Spleen (tissue), 11 donors: ENCODE measurements at regions not wholly inside any gene's neighbourhood (a gene's known extent, or its start where the extent isn't known, plus 50 kb on each side); places are given as distances from the start of the nearest gene placed in this dataset.

Experiments
- DNase-seq: peaks from one replicate; pipeline ENCODE4 v3.0.0-alpha.2; 2020
- H3K27ac ChIP-seq, 8 donors: fragments of 200-600 bp; sonication (generic) in 7 of 8; 1 replicate in 4 of 8; 2 replicates in 4 of 8; pipeline versions ENCODE4 v1.5.0 to v1.8.0; 2016 to 2021; ENCODE audit warnings: inconsistent platforms in 4 of 8, mild to moderate bottlenecking in 4 of 8, moderate library complexity in 1 of 8
- H3K27me3 ChIP-seq, 7 donors: fragments of 200-600 bp; sonication (generic) in 6 of 7; replicated peaks in 1 of 7; 1 replicate in 4 of 7; 2 replicates in 3 of 7; pipeline versions ENCODE4 v1.5.0 to v1.8.0; 2016 to 2021; ENCODE audit warnings: inconsistent platforms in 3 of 7, mild to moderate bottlenecking in 1 of 7
- H3K36me3 ChIP-seq, 6 donors: fragments of 200-600 bp; sonication (generic) in 5 of 6; 1 replicate in 4 of 6; 2 replicates in 2 of 6; pipeline versions ENCODE4 v1.5.0 to v1.8.0; 2016 to 2021; ENCODE audit warnings: inconsistent platforms in 2 of 6
- H3K4me1 ChIP-seq, 6 donors: fragments of 200-600 bp; sonication (generic) in 5 of 6; 1 replicate in 3 of 6; 2 replicates in 3 of 6; pipeline versions ENCODE4 v1.5.0 to v1.8.0; 2016 to 2021; ENCODE audit warnings: inconsistent platforms in 3 of 6
- H3K4me3 ChIP-seq, 8 donors: fragments of 200-600 bp; sonication (generic) in 7 of 8; 1 replicate in 4 of 8; 2 replicates in 4 of 8; pipeline versions ENCODE4 v1.5.0 to v1.8.0; 2016 to 2021; ENCODE audit warnings: inconsistent platforms in 4 of 8, mild to moderate bottlenecking in 4 of 8, moderate library complexity in 2 of 8
- H3K9me3 ChIP-seq, 8 donors: fragments of 200-600 bp; sonication (generic) in 7 of 8; 1 replicate in 4 of 8; 2 replicates in 4 of 8; pipeline versions ENCODE4 v1.5.0 to v1.8.0; 2016 to 2021; ENCODE audit warnings: inconsistent platforms in 4 of 8
- POLR2A ChIP-seq, 3 donors: fragments of 450-650 bp; IDR thresholded peaks; one replicate each; pipeline ENCODE4 v1.5.1; 2017; ENCODE audit warnings: antibody characterized with exemption in 3 of 3, mild to moderate bottlenecking in 1 of 3
- POLR2AphosphoS5 ChIP-seq, 3 donors: sonication (generic); formaldehyde crosslinking; IDR thresholded peaks; one replicate each; pipeline ENCODE4 v1.5.1; 2017; ENCODE audit warnings: antibody characterized with exemption in 3 of 3
- WGBS, 5 donors: extraction: QIAGEN DNeasy Blood & Tissue Kit in 3 of 5; methylation state at CpG; one replicate each; pipeline versions ENCODE4 v1.1.5 to v1.1.7; 2013 to 2018; 5-methylcytosine and 5-hydroxymethylcytosine counted together
- intact Hi-C: fragments of 100-400 bp; cut with DNase I; formaldehyde crosslinking; loops from one replicate; pipeline ENCODE4 v1.15.0; 2023; ENCODE audit warnings: low total_unique reads
- TF ChIP-seq, protein P1 (sequence below), 11 experiments: fragments of 200-600 bp in 7 of 11; fragments of 450-650 bp in 4 of 11; sonication (generic) in 4 of 11; IDR thresholded peaks in 8 of 11; conservative IDR thresholded peaks in 3 of 11; 1 replicate in 7 of 11; 2 replicates in 4 of 11; pipeline versions ENCODE4 v1.4.0 to v1.8.0; 2016 to 2021; ENCODE audit warnings: antibody characterized with exemption in 11 of 11, inconsistent platforms in 4 of 11, mild to moderate bottlenecking in 1 of 11
- donor health status: healthy with polysubstance abuse.
- donor health status: DM: no; HTN: no; CAD: no; lungs with moderate emphysema.
- donor health status: DM: no; HTN: no; CAD: no.
- donor health status: Bipolar disorder and iron deficiency.
- donor health status: healthy.
- donor health status: DM: no; HTN: no; CAD: no.
- donor health status: DM: yes; HTN: yes; CAD: no.

DNA sequence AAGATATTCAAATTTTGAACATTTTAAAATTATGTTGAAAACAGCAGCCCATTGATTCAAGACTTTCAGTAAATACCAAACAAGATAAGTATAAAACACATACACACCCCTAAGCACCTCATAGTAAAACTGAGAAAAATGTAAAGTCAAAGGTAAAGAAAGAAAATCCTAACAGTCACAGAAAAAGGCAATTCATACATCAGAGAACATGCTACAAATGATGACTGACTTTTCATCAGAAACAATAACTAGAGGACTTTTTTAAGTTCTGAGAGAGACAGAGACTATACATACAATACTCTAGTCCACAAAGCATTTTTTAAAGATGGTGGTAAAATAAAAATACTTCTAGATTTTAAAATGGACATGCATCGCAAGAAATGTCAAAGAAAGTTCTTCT is 111.0 kb downstream of the PFDN4 start:
- no peak overlapping the region for H3K4me3 ChIP-seq
- WGBS, 5 donors = 88 to 100% (median 92%) methylated on average over 1 of the region's 1 CpG
- H3K4me1 ChIP-seq = no peaks in the 10 kb centered on the region
- no peak for DNase-seq
- H3K36me3 ChIP-seq = no peaks in the 10 kb centered on the region
- intact Hi-C loops = no loop called here
- peaks cover 0 to 23% (median 0%) of the 10 kb centered on the region in 7 donors for H3K27me3 ChIP-seq
- TF ChIP-seq POLR2A (IDR thresholded peaks at IDR 0.05) (no peak), POLR2AphosphoS5 (IDR thresholded peaks at IDR 0.05) (no peak)
- TF ChIP-seq, protein P1, sequence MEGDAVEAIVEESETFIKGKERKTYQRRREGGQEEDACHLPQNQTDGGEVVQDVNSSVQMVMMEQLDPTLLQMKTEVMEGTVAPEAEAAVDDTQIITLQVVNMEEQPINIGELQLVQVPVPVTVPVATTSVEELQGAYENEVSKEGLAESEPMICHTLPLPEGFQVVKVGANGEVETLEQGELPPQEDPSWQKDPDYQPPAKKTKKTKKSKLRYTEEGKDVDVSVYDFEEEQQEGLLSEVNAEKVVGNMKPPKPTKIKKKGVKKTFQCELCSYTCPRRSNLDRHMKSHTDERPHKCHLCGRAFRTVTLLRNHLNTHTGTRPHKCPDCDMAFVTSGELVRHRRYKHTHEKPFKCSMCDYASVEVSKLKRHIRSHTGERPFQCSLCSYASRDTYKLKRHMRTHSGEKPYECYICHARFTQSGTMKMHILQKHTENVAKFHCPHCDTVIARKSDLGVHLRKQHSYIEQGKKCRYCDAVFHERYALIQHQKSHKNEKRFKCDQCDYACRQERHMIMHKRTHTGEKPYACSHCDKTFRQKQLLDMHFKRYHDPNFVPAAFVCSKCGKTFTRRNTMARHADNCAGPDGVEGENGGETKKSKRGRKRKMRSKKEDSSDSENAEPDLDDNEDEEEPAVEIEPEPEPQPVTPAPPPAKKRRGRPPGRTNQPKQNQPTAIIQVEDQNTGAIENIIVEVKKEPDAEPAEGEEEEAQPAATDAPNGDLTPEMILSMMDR (IDR thresholded peaks at IDR 0.05 in 8 of 11, conservative IDR thresholded peaks at IDR 0.05 in 3 of 11) = no peak
- no peaks in the 10 kb centered on the region for H3K9me3 ChIP-seq
- H3K27ac ChIP-seq = no peak overlapping the region

DNA sequence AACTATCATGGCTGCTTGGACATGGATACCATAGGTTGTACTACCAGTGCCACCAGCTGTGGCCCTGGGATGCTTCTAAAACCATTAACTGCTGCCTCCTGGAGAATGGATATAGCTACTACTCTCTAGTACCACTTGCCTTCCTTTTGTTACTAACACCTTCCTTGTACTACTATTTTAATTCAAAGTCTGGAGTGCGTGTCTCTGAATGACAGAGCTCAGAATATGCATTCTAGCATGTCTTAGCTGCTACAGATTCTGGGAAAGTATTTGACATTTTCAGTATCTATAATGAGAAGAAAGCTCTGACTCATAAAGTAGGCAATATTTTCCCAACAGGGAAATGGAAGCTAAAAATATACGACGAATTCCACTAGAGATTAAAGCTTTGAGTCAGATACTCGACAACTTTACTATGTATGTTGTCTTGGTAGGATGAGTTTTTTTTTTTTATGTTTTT is 112.3 kb downstream of the PFDN4 start:
- peaks cover 0 to 15% (median 0%) of the 10 kb centered on the region in 7 donors for H3K27me3 ChIP-seq
- WGBS, 5 donors = 68 to 82% (median 75%) methylated on average over 4 of the region's 4 CpGs
- H3K27ac ChIP-seq = no peak overlapping the region
- H3K36me3 ChIP-seq = no peaks in the 10 kb centered on the region
- TF ChIP-seq POLR2A (IDR thresholded peaks at IDR 0.05) (no peak), POLR2AphosphoS5 (IDR thresholded peaks at IDR 0.05) (no peak)
- TF ChIP-seq, protein P1 (IDR thresholded peaks at IDR 0.05 in 8 of 11, conservative IDR thresholded peaks at IDR 0.05 in 3 of 11) = no peak
- no peaks in the 10 kb centered on the region for H3K9me3 ChIP-seq
- H3K4me3 ChIP-seq = no peak overlapping the region
- DNase-seq = no peak
- intact Hi-C loops = no loop called here
- no peaks in the 10 kb centered on the region for H3K4me1 ChIP-seq

GRCh38 chr20:54321352-54322087 is 113.6 kb downstream of the PFDN4 start:
- no peaks in the 10 kb centered on the region for H3K36me3 ChIP-seq
- H3K4me1 ChIP-seq = no peaks in the 10 kb centered on the region
- TF ChIP-seq, protein P1 (IDR thresholded peaks at IDR 0.05 in 8 of 11, conservative IDR thresholded peaks at IDR 0.05 in 3 of 11) = no peak
- DNase-seq = no peak
- H3K27me3 ChIP-seq = peaks cover 0 to 7% (median 0%) of the 10 kb centered on the region in 7 donors
- intact Hi-C loops = no loop called here
- WGBS, 5 donors = 57 to 75% (median 64%) methylated on average over 3 of the region's 3 CpGs
- H3K9me3 ChIP-seq = no peaks in the 10 kb centered on the region
- H3K4me3 ChIP-seq = no peak overlapping the region
- H3K27ac ChIP-seq = no peak overlapping the region

DNA sequence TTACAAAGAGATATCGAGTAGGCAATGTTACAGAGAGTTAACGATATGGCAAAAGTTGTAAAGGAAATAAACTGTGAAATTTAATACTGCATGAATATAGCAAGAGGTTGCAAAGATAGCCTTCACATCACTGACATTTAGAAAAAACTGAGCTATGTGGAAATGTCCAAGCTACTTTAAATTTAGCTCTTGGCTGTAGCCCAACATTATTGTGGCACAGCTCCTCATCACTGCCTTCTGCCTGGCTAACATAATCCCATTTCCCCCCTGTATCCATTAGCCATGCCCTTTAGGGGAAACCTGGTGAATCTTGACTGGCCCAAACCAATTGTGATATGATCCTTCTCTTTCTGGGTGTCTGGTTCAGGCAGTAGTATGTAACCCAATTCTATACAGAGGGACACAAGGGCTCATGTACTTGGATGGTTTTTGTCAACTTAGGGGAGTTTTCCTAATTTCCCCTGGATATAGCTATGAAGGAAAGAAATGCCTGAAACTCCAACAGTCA is 115.4 kb downstream of the PFDN4 start:
- H3K4me1 ChIP-seq = no peaks in the 10 kb centered on the region
- no peak overlapping the region for H3K27ac ChIP-seq
- no peaks in the 10 kb centered on the region for H3K27me3 ChIP-seq
- TF ChIP-seq POLR2A (IDR thresholded peaks at IDR 0.05) (no peak), POLR2AphosphoS5 (IDR thresholded peaks at IDR 0.05) (no peak)
- TF ChIP-seq, protein P1 (IDR thresholded peaks at IDR 0.05 in 8 of 11, conservative IDR thresholded peaks at IDR 0.05 in 3 of 11) = no peak
- intact Hi-C loops = no loop called here
- DNase-seq = no peak
- no peaks in the 10 kb centered on the region for H3K9me3 ChIP-seq
- H3K4me3 ChIP-seq = no peak overlapping the region
- H3K36me3 ChIP-seq = no peaks in the 10 kb centered on the region
- WGBS, 5 donors = 64 to 75% (median 72%) methylated on average over 2 of the region's 2 CpGs
